Breast epithelium (tissue), 4 donors: ENCODE measurements at regions not wholly inside any gene's neighbourhood (a gene's known extent, or its start where the extent isn't known, plus 50 kb on each side); places are given as distances from the start of the nearest gene placed in this dataset.
"Not testable (repeated sequence)": the region's sequence is repeated elsewhere in the genome, so short reads cannot be mapped to it uniquely, and the experiment has no call there.

Source experiments
- DNase-seq, 2 donors: peaks; one replicate each; pipeline ENCODE4 v3.0.0-alpha.2; 2019; ENCODE audit warnings: low spot score in 2 of 2
- H3K27ac ChIP-seq, 2 donors: fragments of 200-600 bp; sonication (generic) in 1 of 2; one replicate each; pipeline ENCODE4 v1.5.1; 2016 to 2019; ENCODE audit warnings: mild to moderate bottlenecking in 1 of 2
- H3K27me3 ChIP-seq, 2 donors: fragments of 200-600 bp; sonication (generic) in 1 of 2; one replicate each; pipeline versions ENCODE4 v1.5.1 to v1.6.0; 2017 to 2019; ENCODE audit warnings: control low read depth in 1 of 2, mild to moderate bottlenecking in 1 of 2
- H3K36me3 ChIP-seq: fragments of 200-600 bp; one replicate; pipeline ENCODE4 v1.5.1; 2019
- H3K4me1 ChIP-seq, 2 donors: fragments of 200-600 bp; sonication (generic); one replicate each; pipeline ENCODE4 v1.5.1; 2016 to 2019; ENCODE audit warnings: control low read depth in 1 of 2
- H3K4me3 ChIP-seq, 3 donors: fragments of 200-600 bp; sonication (generic); 1 replicate in 2 of 3; 2 replicates in 1 of 3; pipeline ENCODE4 v1.5.1; 2016 to 2019; ENCODE audit warnings: mild to moderate bottlenecking in 3 of 3, moderate library complexity in 2 of 3
- H3K9me3 ChIP-seq, 2 donors: fragments of 200-600 bp; sonication (generic) in 1 of 2; one replicate each; pipeline ENCODE4 v1.5.1; 2016 to 2019; ENCODE audit warnings: control low read depth in 1 of 2
- POLR2A ChIP-seq: fragments of 450-650 bp; IDR thresholded peaks from one replicate; pipeline ENCODE4 v1.6.1; 2016; ENCODE audit warnings: antibody characterized with exemption, mild to moderate bottlenecking, moderate library complexity
- POLR2AphosphoS5 ChIP-seq, 3 donors: sonication (generic); formaldehyde crosslinking; IDR thresholded peaks; one replicate each; pipeline ENCODE4 v1.6.1; 2017; ENCODE audit warnings: antibody characterized with exemption in 3 of 3
- intact Hi-C: fragments of 100-400 bp; cut with DNase I; formaldehyde crosslinking; loops from one replicate; pipeline ENCODE4 v1.15.1; 2023; ENCODE audit warnings: low total_unique reads
- TF ChIP-seq, protein P1 (sequence below), 3 donors: fragments of 450-650 bp; IDR thresholded peaks; one replicate each; pipeline ENCODE4 v1.5.1; 2016 to 2017; ENCODE audit warnings: antibody characterized with exemption in 3 of 3, mild to moderate bottlenecking in 3 of 3, moderate library complexity in 3 of 3

DNA sequence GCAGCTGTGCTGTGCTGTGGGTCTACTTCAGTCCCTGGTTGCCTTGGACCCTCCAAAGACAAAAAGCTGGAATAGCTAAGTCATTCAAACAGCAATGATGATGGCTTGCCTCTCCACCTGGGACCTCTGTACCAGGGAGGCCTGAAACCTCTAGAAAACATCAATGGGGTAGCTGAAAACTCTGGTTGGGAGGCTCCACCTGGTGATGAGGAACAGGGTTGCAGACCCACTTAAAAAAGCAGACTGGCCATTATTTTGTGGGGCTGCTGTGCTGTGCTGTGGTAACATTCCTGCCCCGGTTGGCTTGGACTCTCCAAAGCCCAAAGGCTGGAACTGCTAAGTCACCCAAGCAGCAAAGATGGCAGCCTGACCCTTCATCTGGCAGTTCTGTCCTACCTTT, 839.3 kb upstream of the ARRDC3 start:
- Histone ChIP-seq H3K27me3 (no peaks in the 10 kb centered on the region), H3K9me3 (peaks cover 11 to 24% of the 10 kb centered on the region in 2 donors), H3K4me3 (no peak overlapping the region), H3K27ac (no peak overlapping the region), H3K4me1 (no peaks in the 10 kb centered on the region), H3K36me3 (no peaks in the 10 kb centered on the region)
- no peak for TF ChIP-seq POLR2AphosphoS5 (IDR thresholded peaks at IDR 0.05)
- TF ChIP-seq POLR2A = no peak
- TF ChIP-seq, protein P1, sequence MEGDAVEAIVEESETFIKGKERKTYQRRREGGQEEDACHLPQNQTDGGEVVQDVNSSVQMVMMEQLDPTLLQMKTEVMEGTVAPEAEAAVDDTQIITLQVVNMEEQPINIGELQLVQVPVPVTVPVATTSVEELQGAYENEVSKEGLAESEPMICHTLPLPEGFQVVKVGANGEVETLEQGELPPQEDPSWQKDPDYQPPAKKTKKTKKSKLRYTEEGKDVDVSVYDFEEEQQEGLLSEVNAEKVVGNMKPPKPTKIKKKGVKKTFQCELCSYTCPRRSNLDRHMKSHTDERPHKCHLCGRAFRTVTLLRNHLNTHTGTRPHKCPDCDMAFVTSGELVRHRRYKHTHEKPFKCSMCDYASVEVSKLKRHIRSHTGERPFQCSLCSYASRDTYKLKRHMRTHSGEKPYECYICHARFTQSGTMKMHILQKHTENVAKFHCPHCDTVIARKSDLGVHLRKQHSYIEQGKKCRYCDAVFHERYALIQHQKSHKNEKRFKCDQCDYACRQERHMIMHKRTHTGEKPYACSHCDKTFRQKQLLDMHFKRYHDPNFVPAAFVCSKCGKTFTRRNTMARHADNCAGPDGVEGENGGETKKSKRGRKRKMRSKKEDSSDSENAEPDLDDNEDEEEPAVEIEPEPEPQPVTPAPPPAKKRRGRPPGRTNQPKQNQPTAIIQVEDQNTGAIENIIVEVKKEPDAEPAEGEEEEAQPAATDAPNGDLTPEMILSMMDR (IDR thresholded peaks at IDR 0.05) = no peak
- intact Hi-C loops = no loop called here
- DNase-seq = no peak

DNA sequence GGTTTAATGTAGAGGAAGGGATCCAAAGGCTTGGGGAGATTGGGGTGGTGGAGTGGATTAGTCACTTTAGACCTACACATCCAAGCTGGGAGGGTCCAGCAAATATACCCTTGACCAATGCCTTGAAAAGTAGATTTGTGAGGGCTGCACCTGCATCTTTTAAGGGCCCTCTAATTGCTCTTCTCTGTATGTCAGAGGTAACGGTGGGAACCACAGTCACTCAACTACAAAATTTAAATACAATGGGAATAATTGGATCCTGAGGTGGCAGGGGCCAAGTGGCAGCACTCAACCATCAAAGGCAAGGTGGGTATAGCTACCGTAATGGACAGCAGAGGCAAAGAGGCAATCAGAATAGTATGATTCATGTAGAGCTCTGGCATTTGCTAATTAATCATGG, 833.7 kb upstream of the ARRDC3 start:
- H3K27ac ChIP-seq, H3K4me3 ChIP-seq, H3K4me1 ChIP-seq, intact Hi-C loops, DNase-seq, H3K27me3 ChIP-seq, H3K36me3 ChIP-seq: not testable (repeated sequence)
- peaks cover 20 to 21% of the 10 kb centered on the region in 2 donors for H3K9me3 ChIP-seq

DNA sequence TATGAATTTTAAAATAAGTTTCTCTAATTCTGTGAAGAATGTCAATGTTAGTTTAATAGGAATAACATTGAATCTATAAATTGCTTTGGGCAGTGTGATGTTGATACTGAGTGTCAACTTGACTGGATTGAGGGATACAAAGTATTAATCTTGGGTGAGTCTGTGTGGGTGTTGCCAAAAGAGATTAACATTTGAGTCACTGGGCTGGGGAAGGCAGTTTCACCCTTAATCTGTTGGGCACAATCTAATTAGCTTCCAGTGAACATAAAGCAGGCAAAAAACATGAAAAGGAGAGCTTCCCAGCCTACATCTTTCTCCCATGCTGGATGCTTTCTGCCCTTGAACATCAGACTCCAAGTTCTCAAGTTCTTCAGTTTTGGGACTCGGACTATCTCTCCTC, 832.0 kb upstream of the ARRDC3 start:
- no peaks in the 10 kb centered on the region for H3K4me1 ChIP-seq
- intact Hi-C loops = no loop called here
- TF ChIP-seq POLR2A = no peak
- TF ChIP-seq POLR2AphosphoS5 (IDR thresholded peaks at IDR 0.05) = no peak
- TF ChIP-seq, protein P1 (IDR thresholded peaks at IDR 0.05) = no peak
- no peak overlapping the region for H3K27ac ChIP-seq
- H3K27me3 ChIP-seq = no peaks in the 10 kb centered on the region
- H3K9me3 ChIP-seq = peaks cover 20 to 21% of the 10 kb centered on the region in 2 donors
- no peaks in the 10 kb centered on the region for H3K36me3 ChIP-seq
- no peak for DNase-seq
- no peak overlapping the region for H3K4me3 ChIP-seq

DNA sequence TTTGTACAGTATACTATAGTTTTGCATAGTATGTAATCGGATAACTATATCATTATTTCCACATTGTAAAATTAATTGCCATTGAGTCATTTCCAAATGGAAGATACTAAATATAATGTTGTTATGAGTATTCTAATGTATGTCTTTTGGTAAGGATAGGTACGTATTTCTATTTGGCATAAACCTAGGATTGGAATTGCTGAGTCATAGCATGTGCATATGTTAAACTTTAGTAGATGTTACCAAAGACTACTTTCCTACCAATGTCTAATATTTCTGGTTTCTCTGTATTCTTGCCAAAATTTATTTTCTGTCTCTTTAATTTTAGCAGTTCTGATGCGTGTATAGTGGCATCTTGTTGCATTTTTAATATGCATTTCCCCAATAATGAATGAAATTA, 825.1 kb upstream of the ARRDC3 start:
- Histone ChIP-seq H3K9me3 (peaks cover 5 to 9% of the 10 kb centered on the region in 2 donors), H3K27ac (no peak overlapping the region), H3K27me3 (no peaks in the 10 kb centered on the region), H3K4me3 (no peak overlapping the region), H3K4me1 (no peaks in the 10 kb centered on the region), H3K36me3 (no peaks in the 10 kb centered on the region)
- intact Hi-C loops = no loop called here
- no peak for DNase-seq
- no peak for TF ChIP-seq POLR2A
- TF ChIP-seq, protein P1 (IDR thresholded peaks at IDR 0.05) = no peak
- TF ChIP-seq POLR2AphosphoS5 (IDR thresholded peaks at IDR 0.05) = no peak

DNA sequence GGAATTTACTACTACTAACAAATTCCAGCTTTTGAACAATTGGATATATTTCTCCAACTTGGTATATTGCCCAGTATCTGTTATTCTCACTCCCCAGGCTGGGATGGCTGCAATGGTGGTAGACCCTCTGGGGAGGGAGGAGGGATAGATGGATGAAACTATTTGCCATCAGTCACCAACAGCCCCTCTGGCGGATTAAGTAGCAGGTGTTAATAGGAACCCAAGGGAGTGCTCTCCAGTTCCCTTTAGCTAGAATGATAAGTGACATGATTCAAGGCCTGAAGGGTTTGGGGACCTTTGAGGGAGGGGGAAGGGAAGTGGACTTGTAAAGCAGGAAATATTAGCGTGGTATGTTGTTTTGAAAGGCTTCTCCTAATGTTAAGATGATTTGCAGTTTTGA, 824.0 kb upstream of the ARRDC3 start:
- Histone ChIP-seq H3K27ac (no peak overlapping the region), H3K4me1 (no peaks in the 10 kb centered on the region), H3K4me3 (no peak overlapping the region), H3K36me3 (no peaks in the 10 kb centered on the region), H3K27me3 (no peaks in the 10 kb centered on the region), H3K9me3 (peaks cover under 1 to 3% of the 10 kb centered on the region in 2 donors)
- TF ChIP-seq, protein P1 (IDR thresholded peaks at IDR 0.05) = no peak
- TF ChIP-seq POLR2A = no peak
- no peak for DNase-seq
- intact Hi-C loops = no loop called here

DNA sequence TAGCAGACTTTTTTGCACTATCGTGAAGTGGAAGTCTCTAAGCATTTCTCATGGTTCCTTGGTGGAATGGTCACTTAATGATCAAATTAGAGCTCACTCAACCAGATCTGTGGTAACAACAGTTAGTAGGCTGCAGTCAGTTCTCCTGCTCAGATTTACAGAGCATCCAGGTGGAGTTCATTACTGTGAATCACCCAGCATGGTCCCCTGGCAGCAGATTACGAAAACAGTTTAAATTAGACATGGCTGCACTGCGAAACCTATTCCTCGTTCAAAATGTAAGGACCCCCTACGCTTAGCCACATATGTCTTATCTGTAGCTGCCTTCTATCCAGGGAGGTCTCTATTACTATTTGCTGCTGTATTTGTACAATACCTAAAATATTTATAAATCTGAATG, 823.6 kb upstream of the ARRDC3 start:
- H3K27me3 ChIP-seq = no peaks in the 10 kb centered on the region
- H3K27ac ChIP-seq = no peak overlapping the region
- DNase-seq = no peak
- no peaks in the 10 kb centered on the region for H3K4me1 ChIP-seq
- intact Hi-C loops = no loop called here
- no peaks in the 10 kb centered on the region for H3K36me3 ChIP-seq
- no peak overlapping the region for H3K4me3 ChIP-seq
- H3K9me3 ChIP-seq = no peaks in the 10 kb centered on the region
- TF ChIP-seq POLR2A (no peak), POLR2AphosphoS5 (IDR thresholded peaks at IDR 0.05) (no peak)
- TF ChIP-seq, protein P1 (IDR thresholded peaks at IDR 0.05) = no peak

DNA sequence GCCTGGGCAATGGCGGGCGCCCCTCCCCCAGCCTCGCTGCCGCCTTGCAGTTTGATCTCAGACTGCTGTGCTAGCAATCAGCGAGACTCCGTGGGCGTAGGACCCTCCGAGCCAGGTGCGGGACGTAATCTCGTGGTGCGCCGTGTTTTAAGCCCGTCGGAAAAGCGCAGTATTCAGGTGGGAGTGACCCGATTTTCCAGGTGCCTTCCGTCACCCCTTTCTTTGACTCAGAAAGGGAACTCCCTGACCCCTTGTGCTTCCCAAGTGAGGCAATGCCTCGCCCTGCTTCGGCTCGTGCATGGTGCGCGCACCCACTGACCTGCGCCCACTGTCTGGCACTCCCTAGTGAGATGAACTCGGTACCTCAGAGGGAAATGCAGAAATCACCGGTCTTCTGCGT, 815.9 kb upstream of the ARRDC3 start:
- H3K4me1 ChIP-seq, H3K27me3 ChIP-seq, intact Hi-C loops, H3K4me3 ChIP-seq, H3K27ac ChIP-seq, H3K9me3 ChIP-seq, H3K36me3 ChIP-seq, DNase-seq: not testable (repeated sequence)
